ENCODE measurements at regions not wholly inside any gene's neighbourhood (a gene's known extent, or its start where the extent isn't known, plus 50 kb on each side); places are given as distances from the start of the nearest gene placed in this dataset.

DNA sequence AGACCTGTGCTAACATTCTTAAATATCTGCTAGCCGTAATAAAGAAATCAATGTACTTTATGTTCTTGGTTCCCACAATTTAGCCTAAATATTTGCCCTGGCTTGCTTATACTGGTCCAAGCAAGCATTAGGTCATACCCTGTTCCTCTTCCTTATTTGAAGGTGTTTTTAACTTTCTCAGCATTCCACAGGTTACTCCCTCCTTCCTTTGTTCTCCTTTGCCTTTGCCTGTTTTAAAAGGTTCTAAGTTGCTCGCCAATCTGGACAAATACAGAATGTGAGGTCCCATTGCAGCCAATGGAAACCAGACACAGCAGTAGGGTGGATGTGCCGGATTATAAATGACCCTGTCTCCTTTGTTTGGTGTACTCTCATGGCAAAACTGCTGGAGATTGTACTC lies 436.8 kb upstream of the PCDH7 start:
- TF ChIP-seq TAF1 (IDR thresholded peaks at IDR 0.05; ENCODE audit: borderline replicate concordance, low read depth, low read length) (no peak), POLR2A (IDR thresholded peaks at IDR 0.05; ENCODE audit: low read depth, low read length) (no peak), POLR2AphosphoS5 (IDR thresholded peaks at IDR 0.05; ENCODE audit: low read depth, low read length) (no peak)
